Osteoblast (primary cell): ENCODE measurements at regions not wholly inside any gene's neighbourhood (a gene's known extent, or its start where the extent isn't known, plus 50 kb on each side); places are given as distances from the start of the nearest gene placed in this dataset.

ENCODE experiments used
- DNase-seq: peaks from one replicate; pipeline ENCODE4 v3.0.0; 2011; ENCODE audit warnings: low spot score, mixed read lengths; ENCODE audit not compliant: insufficient read length; ENCODE audit errors: missing footprints
- H2AFZ ChIP-seq: 2 replicates; pipeline ENCODE4 v1.6.0; 2011; ENCODE audit warnings: mild to moderate bottlenecking, low read length
- H3K27ac ChIP-seq: 2 replicates; pipeline ENCODE4 v1.5.1; 2011; ENCODE audit warnings: mild to moderate bottlenecking, low read depth, low read length, moderate library complexity
- H3K27me3 ChIP-seq: 2 replicates; pipeline ENCODE4 v1.6.0; 2012; ENCODE audit warnings: mild to moderate bottlenecking, control low read depth, inconsistent platforms, low read length, moderate library complexity; ENCODE audit not compliant: insufficient read depth
- H3K36me3 ChIP-seq: 2 replicates; pipeline ENCODE4 v1.5.1; 2011; ENCODE audit warnings: mild to moderate bottlenecking, low read length, control low read depth, moderate library complexity; ENCODE audit not compliant: insufficient read depth
- H3K4me1 ChIP-seq: 2 replicates; pipeline ENCODE4 v1.5.1; 2011; ENCODE audit warnings: mild to moderate bottlenecking, low read length, control low read depth, moderate library complexity; ENCODE audit not compliant: insufficient read depth
- H3K4me2 ChIP-seq: 2 replicates; pipeline ENCODE4 v1.6.0; 2011; ENCODE audit warnings: mild to moderate bottlenecking, low read length; ENCODE audit not compliant: insufficient read depth
- H3K4me3 ChIP-seq: fragments of 200-600 bp; sonication (generic); 3 replicates; pipeline ENCODE4 v1.5.1; 2012; ENCODE audit warnings: mild to moderate bottlenecking, low read length, inconsistent platforms; ENCODE audit not compliant: insufficient read depth
- H3K79me2 ChIP-seq: 2 replicates; pipeline ENCODE4 v1.6.0; 2012; ENCODE audit warnings: mild to moderate bottlenecking, low read length, control low read depth, inconsistent platforms; ENCODE audit not compliant: insufficient read depth
- H3K9me3 ChIP-seq: 2 replicates; pipeline ENCODE4 v1.5.1; 2011; ENCODE audit warnings: low read depth, low read length, control low read depth
- H4K20me1 ChIP-seq: 2 replicates; pipeline ENCODE4 v1.6.0; 2012; ENCODE audit warnings: mild to moderate bottlenecking, low read length, control low read depth; ENCODE audit not compliant: insufficient read depth
- CTCF ChIP-seq: IDR thresholded peaks from 2 replicates; pipeline ENCODE4 v1.5.1; 2011; ENCODE audit warnings: mild to moderate bottlenecking, low read depth, low read length, moderate library complexity; ENCODE audit errors: extremely low read depth

GRCh38 chr4:189497996-189498395, 442.7 kb upstream of the FRG1 start:
- no peak overlapping the region for H3K27ac ChIP-seq
- no peak overlapping the region for H3K4me2 ChIP-seq
- H3K27me3 ChIP-seq = no peaks in the 10 kb centered on the region
- H3K79me2 ChIP-seq = no peaks in the 10 kb centered on the region
- no peak overlapping the region for H2AFZ ChIP-seq
- H4K20me1 ChIP-seq = no peaks in the 10 kb centered on the region
- TF ChIP-seq CTCF = no peak
- peaks cover 2% of the 10 kb centered on the region for H3K9me3 ChIP-seq
- H3K36me3 ChIP-seq = no peaks in the 10 kb centered on the region
- no peaks in the 10 kb centered on the region for H3K4me1 ChIP-seq
- no peak for DNase-seq
- no peak overlapping the region for H3K4me3 ChIP-seq

DNA sequence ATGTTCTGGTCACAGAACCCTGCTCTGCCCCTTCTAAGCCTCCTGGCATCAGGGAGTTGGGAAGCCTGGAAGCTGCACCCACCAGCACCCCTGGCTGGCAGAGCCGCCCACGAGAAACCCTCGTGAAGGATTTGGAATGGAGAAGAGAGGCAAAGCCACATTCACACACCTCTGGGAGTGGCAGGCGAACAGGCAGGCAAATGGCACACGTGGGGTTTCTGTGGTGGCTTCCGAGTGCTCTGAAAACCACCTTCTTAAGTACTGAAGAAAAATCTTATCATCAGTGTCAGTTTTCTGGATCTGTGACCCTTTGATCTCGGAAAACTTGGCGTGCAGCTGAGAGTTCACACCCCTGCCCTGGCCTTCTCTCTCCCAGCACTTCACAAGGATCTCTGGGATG, 442.2 kb upstream of the FRG1 start:
- Histone ChIP-seq H3K4me2 (no peak overlapping the region), H3K9me3 (peaks cover 2% of the 10 kb centered on the region), H4K20me1 (no peaks in the 10 kb centered on the region), H3K4me3 (no peak overlapping the region), H3K27ac (no peak overlapping the region), H3K79me2 (no peaks in the 10 kb centered on the region), H3K27me3 (no peaks in the 10 kb centered on the region), H3K36me3 (no peaks in the 10 kb centered on the region), H3K4me1 (no peaks in the 10 kb centered on the region), H2AFZ (no peak overlapping the region)
- TF ChIP-seq CTCF = no peak
- DNase-seq = no peak

DNA sequence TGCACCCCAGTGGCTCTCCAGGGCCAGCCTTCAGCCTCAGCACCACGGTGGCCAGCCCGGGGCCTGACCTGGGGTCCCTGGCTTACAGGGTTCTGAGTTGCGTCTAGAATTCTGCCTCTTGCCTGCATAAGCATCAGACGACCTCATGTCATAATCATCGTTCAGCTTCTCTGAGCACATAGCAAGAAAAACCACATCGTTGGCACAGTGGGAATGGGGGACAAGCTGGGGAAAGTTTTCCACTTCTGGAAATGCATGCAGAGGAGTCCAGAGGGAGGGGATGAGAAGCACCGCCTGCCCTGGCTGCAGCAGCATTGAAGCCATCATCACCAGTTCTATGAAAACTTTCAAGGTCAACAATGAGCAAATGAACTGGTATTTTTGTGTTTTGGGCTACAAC, 441.0 kb upstream of the FRG1 start:
- TF ChIP-seq CTCF = no peak
- H3K4me2 ChIP-seq = no peak overlapping the region
- H2AFZ ChIP-seq = no peak overlapping the region
- H3K27me3 ChIP-seq = no peaks in the 10 kb centered on the region
- H3K9me3 ChIP-seq = peaks cover 2% of the 10 kb centered on the region
- H3K27ac ChIP-seq = no peak overlapping the region
- H3K36me3 ChIP-seq = no peaks in the 10 kb centered on the region
- H4K20me1 ChIP-seq = no peaks in the 10 kb centered on the region
- no peak for DNase-seq
- H3K4me3 ChIP-seq = no peak overlapping the region
- no peaks in the 10 kb centered on the region for H3K4me1 ChIP-seq
- H3K79me2 ChIP-seq = no peaks in the 10 kb centered on the region

DNA sequence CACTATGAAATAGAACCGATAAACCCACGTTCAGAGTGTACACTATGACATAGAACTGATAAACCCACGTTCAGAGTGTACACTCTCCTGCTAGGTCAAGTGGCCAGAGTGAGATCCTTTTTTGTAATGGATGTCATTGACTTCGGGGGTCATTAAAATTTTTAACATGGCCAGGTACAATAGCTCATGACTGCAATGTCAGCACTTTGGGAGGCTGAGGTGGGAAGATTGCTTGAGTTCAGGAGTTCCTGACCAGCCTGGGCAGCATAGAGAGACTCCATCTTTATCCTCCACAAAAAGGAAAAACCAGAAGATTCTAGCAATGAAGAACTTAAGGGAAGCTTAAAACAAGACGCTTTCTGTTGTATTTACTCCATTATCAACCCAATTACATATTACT, 439.7 kb upstream of the FRG1 start:
- no peak for TF ChIP-seq CTCF

More for the DNA sequence above, 439.7 kb upstream of the FRG1 start:
- no peak overlapping the region for H3K4me2 ChIP-seq
- H2AFZ ChIP-seq = no peak overlapping the region
- no peaks in the 10 kb centered on the region for H3K4me1 ChIP-seq
- H3K9me3 ChIP-seq = peaks cover 4% of the 10 kb centered on the region
- H3K27ac ChIP-seq = no peak overlapping the region
- no peaks in the 10 kb centered on the region for H3K27me3 ChIP-seq
- DNase-seq = no peak
- H3K36me3 ChIP-seq = no peaks in the 10 kb centered on the region
- no peak overlapping the region for H3K4me3 ChIP-seq
- no peaks in the 10 kb centered on the region for H3K79me2 ChIP-seq
- H4K20me1 ChIP-seq = no peaks in the 10 kb centered on the region
